Neural cell (in vitro differentiated cells): ENCODE measurements at regions not wholly inside any gene's neighbourhood (a gene's known extent, or its start where the extent isn't known, plus 50 kb on each side); places are given as distances from the start of the nearest gene placed in this dataset.

Experiments
- EP300 ChIP-seq: fragments of 450-650 bp; conservative IDR thresholded peaks from 2 replicates; pipeline ENCODE4 v1.6.1; 2014; ENCODE audit warnings: antibody characterized with exemption, mild to moderate bottlenecking, moderate library complexity; ENCODE audit not compliant: poor library complexity, severe bottlenecking
- EZH2 ChIP-seq: fragments of 200-600, 300-800 bp; shearing (Covaris generic), sonication (generic); IDR thresholded peaks from 2 replicates; pipeline ENCODE4 v1.6.1; 2014; ENCODE audit warnings: antibody characterized with exemption, low read length, borderline replicate concordance, mild to moderate bottlenecking; ENCODE audit not compliant: insufficient read depth, poor library complexity, severe bottlenecking
- POLR2AphosphoS5 ChIP-seq: IDR thresholded peaks from 2 replicates; pipeline ENCODE4 v1.6.1; 2012
- RAD21 ChIP-seq: fragments of 450-650 bp; conservative IDR thresholded peaks from 2 replicates; pipeline ENCODE4 v1.6.1; 2014; ENCODE audit warnings: antibody characterized with exemption, mild to moderate bottlenecking, moderate library complexity
- SMC3 ChIP-seq: fragments of 450-650 bp; conservative IDR thresholded peaks from 2 replicates; pipeline ENCODE4 v1.6.1; 2014; ENCODE audit warnings: antibody characterized with exemption, mild to moderate bottlenecking, moderate library complexity; ENCODE audit not compliant: poor library complexity
- TF ChIP-seq, protein P1 (sequence below): fragments of 450-650 bp; IDR thresholded peaks from 2 replicates; pipeline ENCODE4 v1.5.1; 2014; ENCODE audit warnings: antibody characterized with exemption, mild to moderate bottlenecking, moderate library complexity; ENCODE audit not compliant: poor library complexity, severe bottlenecking
- TF ChIP-seq, protein P2 (sequence below): IDR thresholded peaks from 2 replicates; pipeline ENCODE4 v1.6.1; 2012; ENCODE audit warnings: borderline replicate concordance

DNA sequence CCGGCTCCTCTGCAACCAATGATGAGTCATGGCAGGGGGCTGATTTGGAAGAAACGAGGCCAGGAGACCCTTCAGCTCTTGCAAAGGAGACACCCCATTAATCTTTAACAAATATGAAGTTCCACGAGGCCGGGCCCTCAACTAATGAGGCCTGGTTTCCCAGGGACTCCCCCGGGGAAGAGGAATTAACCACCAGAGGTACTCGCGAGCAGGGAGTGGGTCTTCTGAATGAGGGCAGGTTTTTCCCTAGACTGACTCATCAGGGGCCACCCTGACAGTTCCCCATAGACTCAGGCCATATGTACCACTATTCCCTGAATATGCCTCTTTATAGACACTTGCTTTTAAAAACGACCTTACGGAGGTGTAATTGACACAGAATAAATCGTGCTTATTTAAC, 150.7 kb upstream of the LHX5 start:
- TF ChIP-seq, protein P1, sequence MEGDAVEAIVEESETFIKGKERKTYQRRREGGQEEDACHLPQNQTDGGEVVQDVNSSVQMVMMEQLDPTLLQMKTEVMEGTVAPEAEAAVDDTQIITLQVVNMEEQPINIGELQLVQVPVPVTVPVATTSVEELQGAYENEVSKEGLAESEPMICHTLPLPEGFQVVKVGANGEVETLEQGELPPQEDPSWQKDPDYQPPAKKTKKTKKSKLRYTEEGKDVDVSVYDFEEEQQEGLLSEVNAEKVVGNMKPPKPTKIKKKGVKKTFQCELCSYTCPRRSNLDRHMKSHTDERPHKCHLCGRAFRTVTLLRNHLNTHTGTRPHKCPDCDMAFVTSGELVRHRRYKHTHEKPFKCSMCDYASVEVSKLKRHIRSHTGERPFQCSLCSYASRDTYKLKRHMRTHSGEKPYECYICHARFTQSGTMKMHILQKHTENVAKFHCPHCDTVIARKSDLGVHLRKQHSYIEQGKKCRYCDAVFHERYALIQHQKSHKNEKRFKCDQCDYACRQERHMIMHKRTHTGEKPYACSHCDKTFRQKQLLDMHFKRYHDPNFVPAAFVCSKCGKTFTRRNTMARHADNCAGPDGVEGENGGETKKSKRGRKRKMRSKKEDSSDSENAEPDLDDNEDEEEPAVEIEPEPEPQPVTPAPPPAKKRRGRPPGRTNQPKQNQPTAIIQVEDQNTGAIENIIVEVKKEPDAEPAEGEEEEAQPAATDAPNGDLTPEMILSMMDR: no peak
- TF ChIP-seq, protein P2, sequence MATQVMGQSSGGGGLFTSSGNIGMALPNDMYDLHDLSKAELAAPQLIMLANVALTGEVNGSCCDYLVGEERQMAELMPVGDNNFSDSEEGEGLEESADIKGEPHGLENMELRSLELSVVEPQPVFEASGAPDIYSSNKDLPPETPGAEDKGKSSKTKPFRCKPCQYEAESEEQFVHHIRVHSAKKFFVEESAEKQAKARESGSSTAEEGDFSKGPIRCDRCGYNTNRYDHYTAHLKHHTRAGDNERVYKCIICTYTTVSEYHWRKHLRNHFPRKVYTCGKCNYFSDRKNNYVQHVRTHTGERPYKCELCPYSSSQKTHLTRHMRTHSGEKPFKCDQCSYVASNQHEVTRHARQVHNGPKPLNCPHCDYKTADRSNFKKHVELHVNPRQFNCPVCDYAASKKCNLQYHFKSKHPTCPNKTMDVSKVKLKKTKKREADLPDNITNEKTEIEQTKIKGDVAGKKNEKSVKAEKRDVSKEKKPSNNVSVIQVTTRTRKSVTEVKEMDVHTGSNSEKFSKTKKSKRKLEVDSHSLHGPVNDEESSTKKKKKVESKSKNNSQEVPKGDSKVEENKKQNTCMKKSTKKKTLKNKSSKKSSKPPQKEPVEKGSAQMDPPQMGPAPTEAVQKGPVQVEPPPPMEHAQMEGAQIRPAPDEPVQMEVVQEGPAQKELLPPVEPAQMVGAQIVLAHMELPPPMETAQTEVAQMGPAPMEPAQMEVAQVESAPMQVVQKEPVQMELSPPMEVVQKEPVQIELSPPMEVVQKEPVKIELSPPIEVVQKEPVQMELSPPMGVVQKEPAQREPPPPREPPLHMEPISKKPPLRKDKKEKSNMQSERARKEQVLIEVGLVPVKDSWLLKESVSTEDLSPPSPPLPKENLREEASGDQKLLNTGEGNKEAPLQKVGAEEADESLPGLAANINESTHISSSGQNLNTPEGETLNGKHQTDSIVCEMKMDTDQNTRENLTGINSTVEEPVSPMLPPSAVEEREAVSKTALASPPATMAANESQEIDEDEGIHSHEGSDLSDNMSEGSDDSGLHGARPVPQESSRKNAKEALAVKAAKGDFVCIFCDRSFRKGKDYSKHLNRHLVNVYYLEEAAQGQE: no peak
- TF ChIP-seq RAD21: no peak
- TF ChIP-seq POLR2AphosphoS5: no peak
- TF ChIP-seq EZH2: no peak
- TF ChIP-seq EP300: no peak
- no peak for TF ChIP-seq SMC3
